SH-SY5Y (cell line): ENCODE measurements at regions not wholly inside any gene's neighbourhood (a gene's known extent, or its start where the extent isn't known, plus 50 kb on each side); places are given as distances from the start of the nearest gene placed in this dataset.

ENCODE experiments used
- GATA2 ChIP-seq: IDR thresholded peaks from 2 replicates; pipeline ENCODE4 v1.6.1; 2011; ENCODE audit warnings: mild to moderate bottlenecking, low read depth, low read length
- GATA3 ChIP-seq: IDR thresholded peaks from 2 replicates; pipeline ENCODE4 v1.6.1; 2011; ENCODE audit warnings: low read depth, mild to moderate bottlenecking, low read length, moderate library complexity

DNA sequence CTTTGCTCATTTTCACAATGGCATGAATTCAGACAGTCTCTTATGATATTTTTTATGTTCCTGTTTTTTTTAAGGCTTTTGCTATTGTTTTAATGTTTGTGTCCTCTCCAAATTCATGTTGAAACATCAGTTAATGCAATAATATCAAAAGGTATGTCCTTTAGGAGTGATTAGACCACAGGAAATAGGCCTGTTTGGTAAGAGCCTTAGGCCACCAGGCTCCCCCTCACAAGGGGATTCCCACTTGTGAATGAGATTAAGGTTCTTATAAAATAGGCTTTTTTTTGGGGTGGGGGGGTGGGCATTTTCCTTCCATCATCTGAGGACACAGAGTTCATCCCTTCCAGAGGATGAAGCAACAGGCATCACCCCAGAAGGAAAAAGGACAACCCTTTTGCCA, 2074.2 kb upstream of the C9orf72 start:
- TF ChIP-seq GATA2 (no peak), GATA3 (no peak)
